IPS DF 6.9 (cell line): ENCODE measurements at regions not wholly inside any gene's neighbourhood (a gene's known extent, or its start where the extent isn't known, plus 50 kb on each side); places are given as distances from the start of the nearest gene placed in this dataset.

Experiments used
- DNase-seq: peaks from one replicate; pipeline ENCODE4 v3.0.0-alpha.2; 2013; ENCODE audit warnings: low read depth, low spot score
- H3K27ac ChIP-seq: one replicate; pipeline ENCODE4 v1.5.1; 2013; ENCODE audit warnings: low read length, control low read depth
- H3K27me3 ChIP-seq: 2 replicates; pipeline ENCODE4 v1.6.1; 2013; ENCODE audit warnings: mild to moderate bottlenecking, low read length; ENCODE audit not compliant: control insufficient read depth, insufficient read depth
- H3K36me3 ChIP-seq: 2 replicates; pipeline ENCODE4 v1.6.1; 2013; ENCODE audit warnings: low read length; ENCODE audit not compliant: control insufficient read depth, insufficient read depth
- H3K4me1 ChIP-seq: 2 replicates; pipeline ENCODE4 v1.6.1; 2013; ENCODE audit warnings: low read length; ENCODE audit not compliant: control insufficient read depth, insufficient read depth
- H3K4me3 ChIP-seq: 2 replicates; pipeline ENCODE4 v1.5.1; 2013; ENCODE audit warnings: mild to moderate bottlenecking, low read length
- H3K9me3 ChIP-seq: 2 replicates; pipeline ENCODE4 v1.6.1; 2013; ENCODE audit warnings: low read length, inconsistent platforms; ENCODE audit not compliant: control insufficient read depth, insufficient read depth
- WGBS: extraction: QIAGEN DNeasy Blood & Tissue Kit; methylation state at CpG from one replicate; pipeline ENCODE4 v1.1.7; 2013; ENCODE audit warnings: mixed read lengths, missing lambda C conversion rate; ENCODE audit not compliant: insufficient read length, insufficient coverage; 5-methylcytosine and 5-hydroxymethylcytosine counted together

DNA sequence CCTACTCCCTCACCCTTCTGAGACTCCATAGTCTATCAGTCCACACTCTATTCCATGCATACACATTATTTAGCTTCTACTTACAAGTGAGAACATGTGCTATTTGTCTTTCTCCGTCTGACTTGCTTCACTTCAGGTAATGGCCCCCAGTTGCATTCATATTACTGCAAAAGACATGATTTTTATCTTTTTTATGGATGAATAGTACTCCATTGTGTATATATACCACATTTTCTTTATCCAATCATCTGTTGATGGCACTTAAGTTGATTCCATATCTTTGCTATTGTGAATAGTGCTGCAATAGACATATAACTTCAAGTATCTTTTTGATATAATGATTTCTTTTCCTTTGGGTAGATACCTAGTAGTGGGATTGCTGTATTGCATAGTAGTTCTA, 171.8 kb downstream of the DACT1 start:
- Histone ChIP-seq H3K9me3 (no peaks in the 10 kb centered on the region), H3K4me1 (no peaks in the 10 kb centered on the region), H3K27me3 (no peaks in the 10 kb centered on the region), H3K36me3 (no peaks in the 10 kb centered on the region), H3K27ac (no peak overlapping the region), H3K4me3 (no peak overlapping the region)
- WGBS = no CpG with 5 or more reads among the region's 1 CpG
- no peak for DNase-seq

- H3K4me3 ChIP-seq = no peak overlapping the region
- no peaks in the 10 kb centered on the region for H3K36me3 ChIP-seq
- no peaks in the 10 kb centered on the region for H3K4me1 ChIP-seq
- no peak for DNase-seq
- no CpG with 5 or more reads among the region's 3 CpGs for WGBS
- H3K27me3 ChIP-seq = no peaks in the 10 kb centered on the region
- no peak overlapping the region for H3K27ac ChIP-seq
- H3K9me3 ChIP-seq = no peaks in the 10 kb centered on the region
Measured at GRCh38 chr14:58812050-58812910, 174.5 kb downstream of the DACT1 start.

GRCh38 chr14:58813745-58814144, 176.0 kb downstream of the DACT1 start:
- DNase-seq = no peak
- Histone ChIP-seq H3K9me3 (no peaks in the 10 kb centered on the region), H3K4me3 (no peak overlapping the region), H3K27me3 (no peaks in the 10 kb centered on the region), H3K36me3 (no peaks in the 10 kb centered on the region), H3K27ac (no peak overlapping the region), H3K4me1 (no peaks in the 10 kb centered on the region)
- no CpG with 5 or more reads among the region's 2 CpGs for WGBS

DNA sequence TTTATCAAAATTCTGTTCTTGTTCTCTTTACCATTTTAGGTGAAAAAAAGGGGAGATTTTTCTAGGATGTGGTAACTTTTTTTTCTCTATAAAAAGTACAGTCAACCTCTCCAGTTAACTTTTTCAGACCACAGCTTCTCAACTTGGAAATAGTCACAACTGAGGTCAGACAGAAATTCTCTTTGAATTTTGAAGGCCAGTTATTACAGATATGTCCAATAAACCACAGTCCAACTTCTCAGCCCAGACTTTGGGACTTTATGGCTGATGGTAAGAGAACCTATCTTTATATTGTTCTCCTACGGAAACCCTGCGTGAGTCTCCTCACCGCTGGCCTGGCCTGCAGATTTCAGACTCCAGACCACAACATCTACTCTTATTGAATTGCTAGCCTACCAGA, 176.7 kb downstream of the DACT1 start:
- Histone ChIP-seq H3K9me3 (no peaks in the 10 kb centered on the region), H3K27ac (no peak overlapping the region), H3K4me3 (no peak overlapping the region), H3K27me3 (no peaks in the 10 kb centered on the region), H3K36me3 (no peaks in the 10 kb centered on the region), H3K4me1 (no peaks in the 10 kb centered on the region)
- no CpG with 5 or more reads among the region's 3 CpGs for WGBS
- no peak for DNase-seq

GRCh38 chr14:58815161-58815701, 177.5 kb downstream of the DACT1 start:
- no peak overlapping the region for H3K27ac ChIP-seq
- no CpG with 5 or more reads among the region's 2 CpGs for WGBS
- H3K4me3 ChIP-seq = no peak overlapping the region
- H3K27me3 ChIP-seq = no peaks in the 10 kb centered on the region
- DNase-seq = no peak
- no peaks in the 10 kb centered on the region for H3K9me3 ChIP-seq
- no peaks in the 10 kb centered on the region for H3K36me3 ChIP-seq
- H3K4me1 ChIP-seq = no peaks in the 10 kb centered on the region

DNA sequence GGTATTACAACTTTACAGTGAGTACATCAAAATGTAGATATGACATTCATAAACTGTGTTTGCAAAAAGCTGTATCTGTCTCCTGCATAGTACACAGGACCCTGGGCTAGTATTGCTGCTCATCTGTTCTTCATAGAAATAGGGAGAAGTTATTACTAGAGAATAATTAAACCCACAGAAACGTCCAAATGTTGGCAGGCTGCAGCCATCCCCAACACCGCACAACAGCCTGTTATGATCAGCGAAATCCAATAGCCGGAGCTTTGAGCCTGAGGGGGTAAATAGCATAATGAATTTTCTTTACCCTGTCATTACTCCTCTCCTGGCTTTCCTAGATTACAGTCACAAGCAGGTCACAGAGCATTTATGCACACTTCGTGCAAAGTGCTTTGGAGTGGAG, 178.0 kb downstream of the DACT1 start:
- Histone ChIP-seq H3K9me3 (no peaks in the 10 kb centered on the region), H3K4me3 (no peak overlapping the region), H3K27ac (no peak overlapping the region), H3K36me3 (no peaks in the 10 kb centered on the region), H3K27me3 (no peaks in the 10 kb centered on the region), H3K4me1 (no peaks in the 10 kb centered on the region)
- no peak for DNase-seq
- no CpG with 5 or more reads among the region's 5 CpGs for WGBS

DNA sequence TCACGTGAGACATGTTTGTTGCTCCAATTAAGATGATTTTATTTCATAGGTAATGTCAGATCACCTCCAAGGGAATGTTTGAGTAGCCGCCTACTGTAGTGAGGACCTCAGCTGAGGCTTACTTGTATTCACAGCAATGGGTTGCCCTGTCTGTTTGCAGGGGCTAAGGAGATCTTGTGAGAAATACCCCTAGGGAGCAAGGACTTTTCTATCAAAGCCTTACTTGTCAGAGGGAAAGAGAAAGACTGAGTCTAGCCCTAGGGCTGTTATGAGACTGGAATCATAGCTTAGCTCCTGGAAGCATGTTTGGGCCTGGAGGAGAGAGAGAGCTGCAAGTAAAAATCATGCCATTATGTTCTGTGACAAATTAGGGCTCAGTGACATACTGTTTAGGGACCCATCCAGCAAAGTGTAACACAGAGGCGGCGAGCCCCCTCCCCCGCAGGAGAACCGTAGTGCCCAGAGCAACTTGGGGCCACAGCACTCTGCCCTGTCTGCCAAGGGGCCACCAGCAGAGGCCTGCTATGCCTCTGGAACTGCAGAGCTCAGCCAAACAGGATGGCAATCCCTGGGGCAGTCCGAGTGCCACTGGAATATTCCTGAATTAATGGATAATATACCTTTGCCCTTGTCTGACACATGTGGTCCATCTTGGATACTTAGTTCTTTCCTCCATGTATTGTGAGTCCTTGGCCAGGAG, 178.8 kb downstream of the DACT1 start:
- H3K4me1 ChIP-seq = no peaks in the 10 kb centered on the region
- DNase-seq = no peak
- H3K9me3 ChIP-seq = no peaks in the 10 kb centered on the region
- no peaks in the 10 kb centered on the region for H3K27me3 ChIP-seq
- H3K27ac ChIP-seq = no peak overlapping the region
- no peak overlapping the region for H3K4me3 ChIP-seq
- WGBS = no CpG with 5 or more reads among the region's 7 CpGs
- H3K36me3 ChIP-seq = no peaks in the 10 kb centered on the region

GRCh38 chr14:58817846-58818245, 180.1 kb downstream of the DACT1 start:
- WGBS = no CpG with 5 or more reads among the region's 1 CpG
- DNase-seq = no peak
- Histone ChIP-seq H3K27ac (no peak overlapping the region), H3K4me3 (no peak overlapping the region), H3K9me3 (no peaks in the 10 kb centered on the region), H3K27me3 (no peaks in the 10 kb centered on the region), H3K4me1 (no peaks in the 10 kb centered on the region), H3K36me3 (no peaks in the 10 kb centered on the region)

GRCh38 chr14:58820032-58820431, 182.3 kb downstream of the DACT1 start:
- Histone ChIP-seq H3K9me3 (no peaks in the 10 kb centered on the region), H3K4me1 (no peaks in the 10 kb centered on the region), H3K27ac (no peak overlapping the region), H3K27me3 (no peaks in the 10 kb centered on the region; the same call in 1 of the 2 replicates), H3K36me3 (no peaks in the 10 kb centered on the region), H3K4me3 (no peak overlapping the region)
- WGBS = no CpG with 5 or more reads among the region's 4 CpGs
- DNase-seq = no peak

- no peak for DNase-seq
- H3K27ac ChIP-seq = no peak overlapping the region
- no peaks in the 10 kb centered on the region for H3K36me3 ChIP-seq
- no peaks in the 10 kb centered on the region for H3K4me1 ChIP-seq
- no peaks in the 10 kb centered on the region; the same call in 1 of the 2 replicates for H3K27me3 ChIP-seq
- no peak overlapping the region for H3K4me3 ChIP-seq
- H3K9me3 ChIP-seq = no peaks in the 10 kb centered on the region
- WGBS = no CpG with 5 or more reads among the region's 3 CpGs
Measured at GRCh38 chr14:58821421-58821820, 183.7 kb downstream of the DACT1 start.
